ENCODE measurements at regions not wholly inside any gene's neighbourhood (a gene's known extent, or its start where the extent isn't known, plus 50 kb on each side); places are given as distances from the start of the nearest gene placed in this dataset.

GRCh38 chr15:35736150-35736549 is 190.2 kb upstream of the DPH6 start:
- DNase-seq: no peak

GRCh38 chr15:35737441-35737840 is 191.5 kb upstream of the DPH6 start:
- DNase-seq: no peak

- no peak for DNase-seq
Observed at GRCh38 chr15:35738370-35738769, 192.4 kb upstream of the DPH6 start.

GRCh38 chr15:35740761-35741160 is 194.8 kb upstream of the DPH6 start:
- no peak for DNase-seq

- no peak for DNase-seq
Observed at GRCh38 chr15:35741395-35741794, 195.4 kb upstream of the DPH6 start.

GRCh38 chr15:35741881-35742280 is 195.9 kb upstream of the DPH6 start:
- DNase-seq: no peak

- no peak for DNase-seq
Observed at GRCh38 chr15:35743321-35743720, 197.4 kb upstream of the DPH6 start.

- no peak for DNase-seq
Observed at GRCh38 chr15:35746121-35746520, 200.2 kb upstream of the DPH6 start.

- no peak for DNase-seq
Observed at GRCh38 chr15:35748105-35748504, 202.1 kb upstream of the DPH6 start.

- DNase-seq: no peak
Observed at GRCh38 chr15:35750051-35750450, 204.1 kb upstream of the DPH6 start.

GRCh38 chr15:35751413-35752133 is 205.6 kb upstream of the DPH6 start:
- DNase-seq: peak; percentile 60

- DNase-seq: no peak
Observed at GRCh38 chr15:35752134-35752466, 206.1 kb upstream of the DPH6 start.

- DNase-seq: no peak
Observed at GRCh38 chr15:35753486-35753885, 207.5 kb upstream of the DPH6 start.

- no peak for DNase-seq
Observed at GRCh38 chr15:35755237-35755802, 209.4 kb upstream of the DPH6 start.

- no peak for DNase-seq
Observed at GRCh38 chr15:35756623-35757022, 210.7 kb upstream of the DPH6 start.

GRCh38 chr15:35757361-35757760 is 211.4 kb upstream of the DPH6 start:
- DNase-seq: no peak

GRCh38 chr15:35757765-35758164 is 211.8 kb upstream of the DPH6 start:
- no peak for DNase-seq

- DNase-seq: no peak
Observed at GRCh38 chr15:35764661-35765519, 218.9 kb upstream of the DPH6 start.

- DNase-seq: no peak
Observed at GRCh38 chr15:35768949-35769348, 223.0 kb upstream of the DPH6 start.

- no peak for DNase-seq
Observed at GRCh38 chr15:35769656-35770055, 223.7 kb upstream of the DPH6 start.

- no peak for DNase-seq
Observed at GRCh38 chr15:35771746-35772442, 225.9 kb upstream of the DPH6 start.

- DNase-seq: no peak
Observed at GRCh38 chr15:35774653-35775052, 228.7 kb upstream of the DPH6 start.

- DNase-seq: no peak
Observed at GRCh38 chr15:35775471-35775870, 229.5 kb upstream of the DPH6 start.

- no peak for DNase-seq
Observed at GRCh38 chr15:35777061-35777460, 231.1 kb upstream of the DPH6 start.

Data from activated CD8-positive, alpha-beta memory T cell treated with anti-CD3 and anti-CD28 coated beads for 24 hours (primary cell).